Heart right ventricle (tissue), 16 donors: ENCODE measurements at regions not wholly inside any gene's neighbourhood (a gene's known extent, or its start where the extent isn't known, plus 50 kb on each side); places are given as distances from the start of the nearest gene placed in this dataset.

Experiments
- ATAC-seq, 8 donors: fragments of 200-7000 bp; cut with Tn5 transposase; one replicate each; pipeline ENCODE4 v1.9.1; 2020; ENCODE audit warnings: mild to moderate bottlenecking in 8 of 8, moderate library complexity in 8 of 8, moderate number of reproducible peaks in 1 of 8
- DNase-seq, 2 donors: peaks; one replicate each; pipeline ENCODE4 v3.0.0-alpha.2; 2020
- H3K27ac ChIP-seq, 10 donors: fragments of 200-600 bp; sonication (generic) in 2 of 10; one replicate each; pipeline versions ENCODE4 v1.5.0 to v1.8.0; 2020 to 2022; ENCODE audit warnings: mild to moderate bottlenecking in 3 of 10
- H3K27me3 ChIP-seq, 7 donors: fragments of 200-600 bp; one replicate each; pipeline ENCODE4 v1.8.0; 2021 to 2022; ENCODE audit warnings: mild to moderate bottlenecking in 2 of 7
- H3K36me3 ChIP-seq, 9 donors: fragments of 200-600 bp; sonication (generic) in 1 of 9; one replicate each; pipeline versions ENCODE4 v1.5.0 to v1.8.0; 2020 to 2022; ENCODE audit warnings: mild to moderate bottlenecking in 2 of 9
- H3K4me1 ChIP-seq, 9 donors: fragments of 200-600 bp; sonication (generic) in 1 of 9; one replicate each; pipeline versions ENCODE4 v1.5.0 to v1.8.0; 2020 to 2022; ENCODE audit warnings: mild to moderate bottlenecking in 4 of 9
- H3K4me3 ChIP-seq, 10 donors: fragments of 200-600 bp; sonication (generic) in 2 of 10; one replicate each; pipeline versions ENCODE4 v1.5.0 to v1.8.0; 2020 to 2022; ENCODE audit warnings: mild to moderate bottlenecking in 7 of 10, moderate library complexity in 2 of 10
- H3K9me3 ChIP-seq, 11 donors: fragments of 200-600 bp in 10 of 11; sonication (generic) in 2 of 11; one replicate each; pipeline versions ENCODE4 v1.5.0 to v1.8.0; 2013 to 2022; ENCODE audit warnings: mild to moderate bottlenecking in 2 of 11, control low read depth in 1 of 11, moderate library complexity in 1 of 11
- WGBS, 2 donors: extraction: QIAGEN DNeasy Blood & Tissue Kit; methylation state at CpG; one replicate each; pipeline ENCODE4 v1.1.7; 2013; ENCODE audit warnings: inconsistent platforms in 1 of 2; 5-methylcytosine and 5-hydroxymethylcytosine counted together
- intact Hi-C, 10 donors: fragments of 100-400 bp; cut with DNase I; formaldehyde crosslinking; loops; one replicate each; pipeline versions ENCODE4 v1.11.1 to v1.14.2; 2022
- TF ChIP-seq, protein P1 (sequence below), 9 donors: fragments of 200-600 bp; sonication (generic) in 2 of 9; IDR thresholded peaks; one replicate each; pipeline versions ENCODE4 v1.5.0 to v1.8.0; 2021 to 2022; ENCODE audit warnings: antibody characterized with exemption in 9 of 9, mild to moderate bottlenecking in 5 of 9, moderate library complexity in 1 of 9
- donor health status: Arrhythmogenic right ventricular cardiomyopathy.
- donor health status: ischemic (EF 13 %, LVEDD 7.1; RV severe dilation, severe dysfunction).
- donor health status: healthy with polysubstance abuse.
- donor health status: DM: no; HTN: yes; CAD: no.
- donor health status: DM: no; HTN: no; CAD: no.
- donor health status: ischemic (EF 25% LVEDD 6.9; RV normal size, moderate dysfunction).
- donor health status: ischemic (EF 25% LVEDD 5.7; RV mildly dilated, moderate dysfunction).
- donor health status: healthy.
- donor health status: DM: yes; HTN: yes; CAD: no.
- donor health status: Ischemic cardiomyopathy.
- donor health status: ischemic (EF 35%, LVEDD 5.7; RV mildly dilated, moderate dysfunction).
- donor health status: nonischemic (EF 11% LVEDD 7.7; RV severe dilation, severe dysfunction).
- donor health status: DM: yes; HTN: yes; CAD: no.
- donor health status: PGD.
- donor health status: ischemic (EF 29% LVEDD 5.4; RV normal size, mild dysfunction).
- donor health status: nonischemic (EF 23%, LVEDD 6.1; RV moderate dilation, normal function).

GRCh38 chr11:112599265-112599664 lies 338.6 kb upstream of the PLET1 start:
- Histone ChIP-seq H3K9me3 (peaks cover 0 to 4% (median 0%) of the 10 kb centered on the region in 11 donors), H3K36me3 (no peaks in the 10 kb centered on the region), H3K27ac (no peak overlapping the region), H3K4me3 (no peak overlapping the region), H3K4me1 (peaks cover 0 to 6% (median 0%) of the 10 kb centered on the region in 9 donors), H3K27me3 (no peaks in the 10 kb centered on the region)
- no peak for ATAC-seq
- intact Hi-C loops, result loop anchor here in 1 of 10 donors (5.0 kb wide), 1 partner anchor 678 kb away; no protein-coding TSS in a partner anchor
- TF ChIP-seq, protein P1, sequence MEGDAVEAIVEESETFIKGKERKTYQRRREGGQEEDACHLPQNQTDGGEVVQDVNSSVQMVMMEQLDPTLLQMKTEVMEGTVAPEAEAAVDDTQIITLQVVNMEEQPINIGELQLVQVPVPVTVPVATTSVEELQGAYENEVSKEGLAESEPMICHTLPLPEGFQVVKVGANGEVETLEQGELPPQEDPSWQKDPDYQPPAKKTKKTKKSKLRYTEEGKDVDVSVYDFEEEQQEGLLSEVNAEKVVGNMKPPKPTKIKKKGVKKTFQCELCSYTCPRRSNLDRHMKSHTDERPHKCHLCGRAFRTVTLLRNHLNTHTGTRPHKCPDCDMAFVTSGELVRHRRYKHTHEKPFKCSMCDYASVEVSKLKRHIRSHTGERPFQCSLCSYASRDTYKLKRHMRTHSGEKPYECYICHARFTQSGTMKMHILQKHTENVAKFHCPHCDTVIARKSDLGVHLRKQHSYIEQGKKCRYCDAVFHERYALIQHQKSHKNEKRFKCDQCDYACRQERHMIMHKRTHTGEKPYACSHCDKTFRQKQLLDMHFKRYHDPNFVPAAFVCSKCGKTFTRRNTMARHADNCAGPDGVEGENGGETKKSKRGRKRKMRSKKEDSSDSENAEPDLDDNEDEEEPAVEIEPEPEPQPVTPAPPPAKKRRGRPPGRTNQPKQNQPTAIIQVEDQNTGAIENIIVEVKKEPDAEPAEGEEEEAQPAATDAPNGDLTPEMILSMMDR (IDR thresholded peaks at IDR 0.05), result no peak
- no peak for DNase-seq

DNA sequence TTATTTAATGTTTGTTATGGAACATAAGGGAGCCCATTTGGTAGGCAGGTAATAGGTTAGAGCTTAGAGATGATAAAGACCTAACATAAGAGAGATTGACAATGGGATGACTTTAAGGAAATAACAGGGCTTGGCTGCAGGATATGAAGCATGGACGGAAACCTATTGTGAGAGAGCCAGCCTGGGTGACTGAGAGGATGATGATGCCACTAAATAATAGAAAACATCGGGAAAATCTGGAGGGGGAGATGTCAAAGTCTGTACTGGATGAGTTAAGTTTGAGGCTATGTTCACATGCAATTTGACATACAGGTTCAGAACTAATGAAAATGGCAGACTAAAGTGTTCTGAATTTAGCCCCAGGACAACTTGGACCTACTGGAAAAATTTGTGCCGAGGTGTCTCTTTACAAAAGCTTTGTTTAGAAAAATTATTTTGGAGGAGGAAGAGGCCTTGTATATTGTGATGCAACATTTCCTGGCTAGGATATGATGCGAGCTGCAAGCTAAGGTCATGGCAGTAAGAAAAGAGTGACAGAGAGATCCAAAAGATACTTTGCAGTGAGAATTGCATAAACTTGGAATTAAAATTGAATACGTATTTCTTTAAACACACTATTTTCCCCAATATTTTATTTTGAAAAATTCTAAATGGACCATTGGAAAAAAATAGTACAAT lies 339.3 kb upstream of the PLET1 start:
- H3K4me1 ChIP-seq, result peaks cover 0 to 6% (median 0%) of the 10 kb centered on the region in 9 donors
- TF ChIP-seq, protein P1 (IDR thresholded peaks at IDR 0.05), result no peak
- no peaks in the 10 kb centered on the region for H3K9me3 ChIP-seq
- ATAC-seq (peak in 1 of 8 donors; percentile 48), DNase-seq (no peak)
- no peak overlapping the region for H3K4me3 ChIP-seq
- H3K27me3 ChIP-seq, result no peaks in the 10 kb centered on the region
- WGBS, 2 donors, result 56 to 75% methylated on average over 5 of the region's 5 CpGs
- no peak overlapping the region for H3K27ac ChIP-seq
- H3K36me3 ChIP-seq, result no peaks in the 10 kb centered on the region
- intact Hi-C loops, result loop anchor here in 2 of 10 donors (5.0 to 10.0 kb wide), 2 partner anchors 135 to 677 kb away; no protein-coding TSS in a partner anchor

- Histone ChIP-seq H3K27me3 (no peaks in the 10 kb centered on the region), H3K27ac (no peak overlapping the region), H3K9me3 (no peaks in the 10 kb centered on the region), H3K36me3 (no peaks in the 10 kb centered on the region), H3K4me1 (peaks cover 0 to 10% (median 0%) of the 10 kb centered on the region in 9 donors), H3K4me3 (no peak overlapping the region)
- TF ChIP-seq, protein P1 (IDR thresholded peaks at IDR 0.05), result no peak
- ATAC-seq (no peak), DNase-seq (no peak)
- intact Hi-C loops, result loop anchor here in 1 of 10 donors (10.0 kb wide), 1 partner anchor 130 kb away; no protein-coding TSS in a partner anchor
Measured at GRCh38 chr11:112605093-112605666, 344.5 kb upstream of the PLET1 start.

- TF ChIP-seq, protein P1 (IDR thresholded peaks at IDR 0.05), result no peak
- H3K36me3 ChIP-seq, result no peaks in the 10 kb centered on the region
- WGBS, 2 donors, result 92 to 96% methylated on average over 2 of the region's 2 CpGs
- no peak overlapping the region for H3K27ac ChIP-seq
- H3K4me1 ChIP-seq, result peaks cover 0 to 25% (median 10%) of the 10 kb centered on the region in 9 donors
- no peak for ATAC-seq
- no peak for DNase-seq
- no peaks in the 10 kb centered on the region for H3K27me3 ChIP-seq
- intact Hi-C loops, result loop anchor here in 1 of 10 donors (10.0 kb wide), 1 partner anchor 128 kb away; no protein-coding TSS in a partner anchor
- H3K9me3 ChIP-seq, result no peaks in the 10 kb centered on the region
- H3K4me3 ChIP-seq, result no peak overlapping the region
Measured at GRCh38 chr11:112606656-112607055, 346.0 kb upstream of the PLET1 start.
